HG03064 (cell line): ENCODE measurements at regions not wholly inside any gene's neighbourhood (a gene's known extent, or its start where the extent isn't known, plus 50 kb on each side); places are given as distances from the start of the nearest gene placed in this dataset.

Experiments
- ATAC-seq: cut with Tn5 transposase; IDR thresholded peaks from one replicate; pipeline ENCODE4 v1.9.1; 2021; ENCODE audit warnings: low read depth; ENCODE audit not compliant: unreplicated experiment

DNA sequence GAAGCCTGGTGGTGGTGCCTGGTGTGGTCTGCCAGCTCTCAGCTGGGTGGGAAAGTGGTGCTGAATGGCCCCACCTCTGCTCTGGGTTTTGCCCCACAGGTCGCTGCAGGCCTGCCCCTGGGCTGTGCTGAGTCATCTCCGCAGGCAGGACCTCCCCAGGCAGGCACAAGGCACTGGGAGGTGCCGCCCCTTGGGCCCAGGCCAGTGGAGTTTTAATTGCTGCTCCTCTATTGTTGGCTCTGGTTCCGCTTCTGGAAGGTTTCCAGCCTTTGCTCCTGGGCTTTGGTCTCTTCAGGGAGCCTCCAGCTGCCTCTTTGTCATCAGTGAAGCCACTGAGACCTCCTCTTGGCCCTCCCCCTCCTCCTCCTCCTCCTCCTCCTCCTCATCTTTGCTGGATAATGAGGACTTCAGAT lies 180.3 kb upstream of the GRB10 start:
- ATAC-seq, result peak; percentile 65

DNA sequence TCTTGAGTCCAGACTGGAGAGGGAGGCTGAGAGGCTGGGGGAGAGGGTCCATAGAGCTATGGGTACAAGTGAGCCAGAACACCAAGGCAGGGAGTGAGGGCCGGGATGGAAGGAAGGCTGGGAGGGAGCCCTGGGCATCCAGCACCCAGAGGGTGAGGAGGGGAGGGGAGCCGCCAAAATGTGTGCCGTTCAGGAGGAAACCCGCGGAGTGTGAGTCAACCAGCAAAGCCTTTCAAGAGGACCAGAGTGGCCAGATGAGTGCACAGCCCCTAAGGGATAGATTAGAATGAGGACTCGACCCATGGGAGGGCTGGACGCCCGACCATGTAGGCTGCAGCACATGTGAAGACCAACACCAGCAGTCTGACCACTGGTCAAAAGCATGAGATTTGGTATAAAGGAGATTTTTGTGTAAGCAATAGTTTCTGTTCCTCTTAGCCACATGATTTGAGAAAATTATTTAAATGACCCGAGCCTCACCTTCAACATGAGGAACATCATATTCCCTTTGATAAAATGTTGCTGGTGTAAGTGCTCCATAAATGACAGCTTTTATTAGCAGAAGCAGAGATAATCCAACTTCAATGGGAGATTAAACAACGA lies 179.7 kb upstream of the GRB10 start:
- ATAC-seq, result peak; percentile 21

GRCh38 chr7:50960621-50961310 lies 178.1 kb upstream of the GRB10 start:
- no peak for ATAC-seq

GRCh38 chr7:50959991-50960390 lies 177.3 kb upstream of the GRB10 start:
- ATAC-seq, result no peak

- no peak for ATAC-seq
These were observed 176.9 kb upstream of the GRB10 start for GRCh38 chr7:50959560-50959959.

GRCh38 chr7:50957855-50958254 lies 175.2 kb upstream of the GRB10 start:
- ATAC-seq, result no peak

- ATAC-seq, result no peak
These were observed 174.7 kb upstream of the GRB10 start for GRCh38 chr7:50957431-50957830.

- no peak for ATAC-seq
These were observed 173.9 kb upstream of the GRB10 start for GRCh38 chr7:50956522-50957155.

DNA sequence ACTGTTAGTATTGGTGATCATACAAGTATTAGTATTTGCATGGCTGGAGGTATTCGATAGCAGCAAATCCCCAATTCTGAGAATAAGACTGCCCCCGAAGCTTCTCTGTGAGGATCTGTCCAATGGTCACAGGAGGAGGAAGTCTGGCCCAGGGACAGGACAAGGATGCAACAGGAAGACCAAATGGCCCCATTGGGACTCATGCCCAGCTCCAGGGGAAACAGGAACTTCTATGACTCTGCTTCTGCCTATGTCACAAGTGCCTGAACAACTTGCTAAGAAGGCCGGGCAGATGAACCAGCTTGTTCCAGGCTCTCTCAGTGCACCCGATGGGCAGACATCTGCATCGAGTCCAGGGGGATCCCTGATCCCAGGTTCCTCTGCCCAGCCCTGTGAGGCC lies 172.0 kb upstream of the GRB10 start:
- ATAC-seq, result no peak

DNA sequence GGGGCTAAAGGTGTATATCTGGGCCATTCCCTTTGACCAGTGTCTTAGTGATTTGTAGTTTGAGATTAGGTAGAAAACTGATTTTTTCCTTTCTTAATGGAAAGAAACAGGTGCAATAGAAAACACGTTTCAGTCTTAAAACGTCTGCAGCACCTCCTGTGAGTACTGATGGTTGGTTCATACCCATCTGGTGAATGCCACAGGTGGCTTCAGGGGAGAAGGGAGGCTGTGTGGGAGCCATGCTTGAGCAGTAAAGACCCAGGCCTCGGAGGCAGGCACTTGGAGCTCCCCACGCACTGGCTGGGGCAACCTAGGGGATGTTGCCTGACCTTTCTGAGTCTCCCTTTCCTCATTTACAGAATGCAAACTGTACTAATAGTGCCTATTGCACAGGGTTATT lies 171.5 kb upstream of the GRB10 start:
- no peak for ATAC-seq

- ATAC-seq, result no peak
These were observed 171.1 kb upstream of the GRB10 start for GRCh38 chr7:50953820-50954219.

DNA sequence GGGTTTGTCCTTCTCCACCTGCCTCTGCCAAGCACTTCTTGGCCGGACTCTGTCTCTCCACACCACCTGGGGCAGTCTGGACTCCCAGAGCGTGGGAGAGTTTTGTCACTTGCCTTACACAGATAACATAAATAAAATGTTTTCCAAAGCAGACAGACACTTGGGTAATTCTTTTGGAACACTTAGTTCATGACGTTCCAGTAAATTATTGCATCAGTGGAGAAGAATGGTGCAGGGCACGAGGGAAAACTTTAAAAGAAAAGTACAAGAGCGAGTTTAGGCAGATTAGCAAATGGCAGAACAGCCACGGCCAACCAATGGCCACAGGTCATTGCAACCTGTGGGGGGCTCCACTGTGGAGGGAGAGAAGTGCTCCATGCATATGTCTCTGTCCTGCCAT lies 170.6 kb upstream of the GRB10 start:
- no peak for ATAC-seq

- no peak for ATAC-seq
These were observed 169.8 kb upstream of the GRB10 start for GRCh38 chr7:50952544-50952943.

DNA sequence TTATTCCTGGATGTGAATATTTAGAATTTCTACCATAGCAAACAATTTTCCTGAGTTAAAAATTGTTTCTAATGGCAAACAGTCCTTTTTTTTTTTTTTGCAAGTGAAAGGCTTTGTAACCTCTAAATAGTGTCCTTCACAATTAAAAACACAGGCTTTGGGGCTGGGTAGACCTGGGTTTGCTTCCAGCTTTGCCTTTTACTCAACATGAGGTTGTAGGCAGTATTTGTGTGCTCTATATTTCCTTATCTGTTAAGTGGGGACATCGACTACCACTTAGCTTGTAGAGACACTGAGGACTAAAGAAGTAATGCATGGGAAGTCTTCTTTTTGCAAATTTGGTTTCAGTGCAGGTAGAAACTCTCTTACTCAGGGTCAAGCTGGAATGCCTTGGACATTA lies 169.4 kb upstream of the GRB10 start:
- no peak for ATAC-seq

DNA sequence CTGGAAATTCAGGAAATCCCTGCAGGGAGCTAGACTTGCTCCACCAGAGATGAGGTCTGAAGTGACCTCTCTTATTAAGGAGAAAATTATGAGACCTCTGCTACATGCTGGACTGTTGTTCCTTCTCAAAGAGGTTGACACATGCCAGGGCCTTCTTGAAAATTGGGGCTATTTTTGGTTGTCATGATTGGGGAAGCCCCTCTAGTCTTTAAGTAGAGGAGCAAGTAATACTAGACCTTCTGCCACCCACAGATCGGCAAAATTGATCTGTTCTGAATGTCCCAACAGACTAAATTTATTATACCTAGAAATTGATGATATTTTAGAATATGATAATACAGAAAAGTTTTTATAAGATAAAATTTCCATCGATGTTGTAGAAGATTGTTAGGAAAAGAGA lies 160.8 kb upstream of the GRB10 start:
- no peak for ATAC-seq

- ATAC-seq, result no peak
These were observed 158.8 kb upstream of the GRB10 start for GRCh38 chr7:50941525-50941924.

DNA sequence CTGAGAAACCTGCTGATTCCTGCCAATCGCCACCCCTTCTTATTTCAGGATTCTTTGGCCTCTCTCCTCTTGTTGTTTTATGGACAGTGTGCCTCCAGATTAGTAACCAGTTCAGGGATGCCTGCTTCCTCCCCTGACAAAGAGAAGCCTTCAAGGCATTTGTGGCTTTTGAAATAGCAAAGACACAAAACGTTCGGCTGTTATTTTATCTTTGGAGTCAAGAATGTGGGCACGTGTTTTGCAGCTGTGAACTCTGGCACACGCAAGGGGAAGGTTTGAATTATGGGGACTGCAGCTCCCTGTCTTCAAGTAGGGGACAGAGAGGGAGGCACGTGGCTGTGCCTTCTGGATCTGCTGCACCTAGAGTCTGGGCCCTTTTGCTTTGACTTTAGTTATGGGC lies 157.9 kb upstream of the GRB10 start:
- ATAC-seq, result no peak

DNA sequence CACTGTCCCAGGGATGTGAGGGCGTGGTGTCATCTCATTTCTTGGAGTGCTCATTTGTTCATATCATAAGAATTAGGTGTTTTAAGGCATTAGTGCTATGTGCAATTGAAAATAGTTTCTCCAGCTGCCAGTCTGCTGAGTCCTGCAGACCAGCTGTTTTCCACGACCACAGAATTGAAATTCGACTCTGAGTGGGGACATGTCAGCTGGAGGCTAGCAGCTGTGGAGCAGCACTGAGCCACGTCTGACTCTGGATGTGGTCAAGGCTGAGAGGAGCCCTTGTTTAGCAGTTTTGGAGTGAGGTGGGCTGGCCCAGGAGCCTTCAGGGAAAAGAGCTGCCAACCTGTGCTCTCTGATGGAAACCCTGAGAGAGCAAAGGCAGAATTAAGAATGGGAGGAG lies 156.3 kb upstream of the GRB10 start:
- no peak for ATAC-seq

GRCh38 chr7:50937727-50938126 lies 155.0 kb upstream of the GRB10 start:
- no peak for ATAC-seq

DNA sequence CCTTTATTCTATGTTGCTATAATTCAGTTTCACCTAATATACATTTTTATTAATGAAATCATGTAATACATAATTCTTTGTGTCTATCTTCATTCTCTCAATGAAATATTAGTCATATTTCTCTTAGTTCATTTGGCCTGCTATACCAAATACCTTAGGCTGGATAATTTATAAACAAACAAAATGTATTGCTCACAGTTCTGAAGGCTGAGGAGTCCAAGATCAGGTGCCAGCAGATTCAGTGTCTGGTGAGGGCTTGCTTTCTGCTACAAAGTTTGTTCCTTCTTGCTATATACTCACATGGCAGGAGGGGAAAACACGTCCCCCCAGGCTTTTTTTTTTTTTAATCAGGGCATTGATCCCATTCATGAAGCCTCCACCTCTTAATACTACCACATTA lies 143.4 kb upstream of the GRB10 start:
- ATAC-seq, result no peak

- no peak for ATAC-seq
These were observed 140.8 kb upstream of the GRB10 start for GRCh38 chr7:50923476-50923875.

DNA sequence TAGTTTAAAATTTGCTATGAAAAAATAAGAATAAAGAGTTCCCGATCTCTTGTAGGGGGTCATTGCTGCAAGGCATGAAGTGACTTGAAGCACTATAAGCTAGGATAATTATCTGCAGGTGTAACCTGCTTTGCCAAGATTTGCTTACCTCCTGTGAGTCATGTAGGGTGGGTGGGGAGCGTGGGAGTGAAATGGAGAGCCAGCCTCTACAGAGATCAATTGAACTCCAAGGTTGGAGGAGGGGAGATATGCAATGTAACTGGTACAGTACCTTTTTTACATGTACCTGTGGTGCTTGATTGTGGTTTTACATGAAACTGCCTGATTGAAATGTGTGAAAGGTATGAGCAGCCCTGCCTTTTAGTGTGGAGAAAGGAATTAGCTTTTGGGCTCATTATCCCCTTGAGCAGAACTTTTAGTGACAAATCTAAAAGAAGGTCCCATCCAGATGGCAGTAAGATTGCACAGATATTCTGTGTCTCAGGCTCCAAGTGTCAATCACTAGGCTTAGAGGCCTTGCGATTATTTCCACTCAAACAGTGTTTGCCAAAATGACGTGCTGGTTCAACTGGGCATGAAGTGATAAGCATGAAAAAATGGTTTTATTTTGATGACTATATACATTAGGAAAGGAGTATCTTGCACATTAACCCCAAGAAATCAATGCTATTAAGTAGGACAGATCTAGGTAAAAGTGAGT lies 138.6 kb upstream of the GRB10 start:
- ATAC-seq, result no peak
